HEK293T (cell line): ENCODE measurements at regions not wholly inside any gene's neighbourhood (a gene's known extent, or its start where the extent isn't known, plus 50 kb on each side); places are given as distances from the start of the nearest gene placed in this dataset.

ENCODE experiments used
- ARNT ChIP-seq: fragments of 450-650 bp; IDR thresholded peaks from 2 replicates; pipeline ENCODE4 v1.6.1; 2017; ENCODE audit warnings: mild to moderate bottlenecking
- BHLHE40 ChIP-seq: fragments of 450-650 bp; IDR thresholded peaks from 2 replicates; pipeline ENCODE4 v1.6.1; 2016; ENCODE audit warnings: mild to moderate bottlenecking, moderate library complexity, borderline replicate concordance
- CTBP1 ChIP-seq: fragments of 450-650 bp; IDR thresholded peaks from 2 replicates; pipeline ENCODE4 v1.6.1; 2016; ENCODE audit warnings: borderline replicate concordance
- FOXA1 ChIP-seq: fragments of 450-650 bp; IDR thresholded peaks from 2 replicates; pipeline ENCODE4 v1.6.1; 2016; ENCODE audit warnings: mild to moderate bottlenecking
- FOXK2 ChIP-seq: fragments of 450-650 bp; IDR thresholded peaks from 2 replicates; pipeline ENCODE4 v1.6.1; 2016; ENCODE audit warnings: mild to moderate bottlenecking
- FOXM1 ChIP-seq: fragments of 450-650 bp; IDR thresholded peaks from 2 replicates; pipeline ENCODE4 v1.6.1; 2017; ENCODE audit warnings: mild to moderate bottlenecking, borderline replicate concordance
- HDGF ChIP-seq: fragments of 450-650 bp; IDR thresholded peaks from 2 replicates; pipeline ENCODE4 v1.6.1; 2017; ENCODE audit warnings: antibody characterized with exemption, borderline replicate concordance
- L3MBTL2 ChIP-seq: fragments of 450-650 bp; conservative IDR thresholded peaks from 2 replicates; pipeline ENCODE4 v1.6.1; 2016; ENCODE audit warnings: mild to moderate bottlenecking
- SP1 ChIP-seq: fragments of 450-650 bp; IDR thresholded peaks from 2 replicates; pipeline ENCODE4 v1.6.1; 2017
- SUZ12 ChIP-seq: fragments of 450-650 bp; IDR thresholded peaks from 2 replicates; pipeline ENCODE4 v1.6.1; 2016; ENCODE audit warnings: mild to moderate bottlenecking
- TARDBP ChIP-seq: fragments of 450-650 bp; IDR thresholded peaks from 2 replicates; pipeline ENCODE4 v1.6.1; 2016
- ZNF384 ChIP-seq: fragments of 450-650 bp; IDR thresholded peaks from 2 replicates; pipeline ENCODE4 v1.6.1; 2016

DNA sequence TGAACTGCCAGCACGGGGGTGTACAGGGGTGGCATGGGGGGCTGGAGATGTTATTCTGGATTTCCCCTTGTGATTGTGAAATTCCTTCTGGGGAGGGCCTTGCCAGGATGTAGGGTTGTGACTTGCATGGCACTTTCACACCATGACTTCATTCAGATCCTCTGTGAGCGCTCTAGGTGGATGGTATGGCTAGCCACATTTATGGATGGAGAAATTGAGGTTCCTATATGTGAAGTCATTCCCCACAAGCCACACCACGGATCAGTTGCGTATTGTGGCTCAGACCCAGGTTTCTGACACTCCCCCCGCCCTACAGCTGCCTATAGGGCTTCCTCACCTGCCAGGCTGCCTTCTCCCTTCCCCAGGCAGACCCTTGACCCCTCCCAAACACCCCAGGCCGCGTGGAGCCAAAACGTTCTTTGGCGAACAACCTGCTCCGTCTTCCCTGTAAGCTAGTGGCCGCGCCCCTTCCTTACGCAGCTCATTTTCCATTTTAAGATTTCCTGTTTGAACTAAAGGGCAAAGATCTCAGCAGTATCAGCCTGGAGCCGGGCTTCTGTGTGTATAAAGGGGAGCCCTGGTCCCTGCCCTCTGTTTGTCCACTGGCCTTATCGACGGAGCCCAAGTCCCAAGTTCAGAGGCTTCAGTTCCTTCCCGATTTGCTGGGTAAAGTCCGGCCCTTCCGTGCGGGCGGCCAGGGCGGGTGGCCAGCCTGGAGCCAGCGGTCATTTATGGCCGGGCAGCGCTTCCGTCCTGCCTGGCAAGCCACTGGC is 97.8 kb upstream of the KLF4 start:
- no peak for TF ChIP-seq SP1
- TF ChIP-seq BHLHE40, result no peak
- no peak for TF ChIP-seq SUZ12
- no peak for TF ChIP-seq HDGF
- TF ChIP-seq FOXM1, result no peak
- TF ChIP-seq CTBP1, result no peak
- no peak for TF ChIP-seq ZNF384
- no peak for TF ChIP-seq TARDBP
- no peak for TF ChIP-seq L3MBTL2
- TF ChIP-seq FOXA1, result no peak
- TF ChIP-seq FOXK2, result no peak
- TF ChIP-seq ARNT, result no peak
